GM10266 (cell line): ENCODE measurements at regions not wholly inside any gene's neighbourhood (a gene's known extent, or its start where the extent isn't known, plus 50 kb on each side); places are given as distances from the start of the nearest gene placed in this dataset.
"Not testable (repeated sequence)": the region's sequence is repeated elsewhere in the genome, so short reads cannot be mapped to it uniquely, and the experiment has no call there.

Experiments used
- DNase-seq: peaks from one replicate; pipeline ENCODE4 v3.0.0; 2012; ENCODE audit errors: extremely low spot score
- CTCF ChIP-seq: IDR thresholded peaks from 2 replicates; pipeline ENCODE4 v1.5.1; 2012; ENCODE audit warnings: mild to moderate bottlenecking, low read depth; ENCODE audit not compliant: control insufficient read depth, insufficient read depth; ENCODE audit errors: missing control alignments

GRCh38 chr21:25170681-25171080 is 436.6 kb downstream of the MRPL39 start:
- TF ChIP-seq CTCF: no peak
- DNase-seq: no peak

DNA sequence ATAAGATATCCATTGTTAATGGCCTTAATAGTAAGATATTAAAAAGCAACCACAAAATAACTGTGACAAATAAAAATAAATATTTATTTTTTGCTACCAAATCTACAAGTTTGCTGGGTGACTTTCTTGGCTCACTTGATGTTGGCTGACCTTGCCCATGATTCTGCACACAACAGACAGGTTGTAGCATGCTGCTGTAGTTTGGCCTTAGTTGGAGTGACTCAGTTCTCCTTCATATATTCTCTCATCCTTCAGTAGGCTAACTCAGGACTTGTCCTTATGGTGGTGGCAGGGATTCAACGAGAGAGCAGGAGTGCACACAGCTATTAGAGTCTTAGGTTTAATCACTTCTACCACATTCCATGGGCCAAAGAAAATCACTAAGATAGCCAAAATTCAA is 437.9 kb downstream of the MRPL39 start:
- no peak for DNase-seq

GRCh38 chr21:25166904-25167303 is 440.4 kb downstream of the MRPL39 start:
- DNase-seq: not testable (repeated sequence)

More for the DNA sequence above, 437.9 kb downstream of the MRPL39 start:
- TF ChIP-seq CTCF: no peak

- no peak for TF ChIP-seq CTCF
- DNase-seq: no peak
Measured at GRCh38 chr21:25161571-25161970, 445.7 kb downstream of the MRPL39 start.

- not testable (repeated sequence) for DNase-seq
Measured at GRCh38 chr21:25155020-25155419, 452.3 kb downstream of the MRPL39 start.

GRCh38 chr21:25149022-25149421 is 458.3 kb downstream of the MRPL39 start:
- TF ChIP-seq CTCF: no peak
- no peak for DNase-seq

GRCh38 chr21:25139414-25139813 is 467.9 kb downstream of the MRPL39 start:
- DNase-seq: no peak
- no peak for TF ChIP-seq CTCF

- no peak for TF ChIP-seq CTCF
- no peak for DNase-seq
Measured at GRCh38 chr21:25133939-25134338, 473.3 kb downstream of the MRPL39 start.

DNA sequence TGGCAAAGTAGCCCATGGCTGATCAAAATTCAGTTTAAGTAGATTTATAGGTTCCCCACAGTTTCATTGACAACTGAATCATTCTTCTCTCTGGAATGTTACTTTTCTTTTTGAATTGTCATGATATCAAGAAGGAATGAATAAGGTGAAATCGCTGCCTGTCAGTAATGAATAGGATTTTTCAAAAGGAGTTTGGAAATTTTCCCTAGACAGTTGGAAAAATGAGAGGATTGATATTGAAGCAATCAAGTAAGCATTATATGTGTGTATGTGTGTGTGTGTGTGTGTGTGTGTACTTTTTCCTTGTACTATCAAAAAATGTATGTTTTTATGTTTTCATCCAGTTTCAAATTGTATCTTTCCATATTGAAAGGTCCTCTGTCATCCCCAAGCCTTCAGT is 479.5 kb downstream of the MRPL39 start:
- no peak for DNase-seq
- TF ChIP-seq CTCF: no peak
